ENCODE measurements at regions not wholly inside any gene's neighbourhood (a gene's known extent, or its start where the extent isn't known, plus 50 kb on each side); places are given as distances from the start of the nearest gene placed in this dataset.
A peak's percentile ranks its signal among the peaks of the same experiment; 100 is the strongest.
"Not testable (repeated sequence)": the region's sequence is repeated elsewhere in the genome, so short reads cannot be mapped to it uniquely, and the experiment has no call there.

DNA sequence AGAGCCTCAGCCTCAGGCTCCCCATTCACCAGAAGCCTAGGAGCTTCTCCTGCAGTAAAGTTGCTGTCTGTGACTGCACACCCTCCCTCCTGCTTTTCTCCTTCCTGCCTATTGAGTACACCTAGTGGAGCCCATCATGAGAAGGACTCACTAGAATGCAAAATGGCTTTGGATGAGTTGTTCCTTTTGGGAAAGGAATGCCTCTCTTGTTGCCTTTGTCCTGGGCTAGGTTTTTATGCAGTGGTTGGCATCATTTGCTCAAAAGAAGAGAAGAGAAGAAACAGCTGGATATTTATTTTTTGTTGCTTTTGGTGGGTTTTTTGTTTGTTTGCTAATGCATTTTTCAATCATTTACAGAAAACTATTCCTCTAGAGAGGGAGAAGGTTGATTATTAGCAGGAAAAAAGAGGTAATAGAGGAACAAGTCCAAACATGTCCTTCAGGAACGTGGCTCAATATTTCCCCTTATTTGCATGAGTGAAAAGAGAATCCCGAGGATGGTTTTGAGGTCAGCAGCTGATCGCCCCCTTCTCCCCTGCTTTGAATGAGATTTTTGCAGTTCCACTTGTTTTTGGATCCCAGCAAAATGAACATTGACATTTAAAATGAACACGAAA lies 369.9 kb upstream of the NRP1 start:
- H3K36me3 Mint-ChIP-seq (ENCODE audit: low read depth): no peaks in the 10 kb centered on the region
- no peaks in the 10 kb centered on the region for H3K27me3 Mint-ChIP-seq (ENCODE audit: low read depth)
- H3K4me3 Mint-ChIP-seq: no peak overlapping the region
- peak overlapping the region; percentile 70 to 91 (median 78) for H3K27ac Mint-ChIP-seq
- H3K9me3 Mint-ChIP-seq: no peaks in the 10 kb centered on the region
- TF ChIP-seq, protein P1, sequence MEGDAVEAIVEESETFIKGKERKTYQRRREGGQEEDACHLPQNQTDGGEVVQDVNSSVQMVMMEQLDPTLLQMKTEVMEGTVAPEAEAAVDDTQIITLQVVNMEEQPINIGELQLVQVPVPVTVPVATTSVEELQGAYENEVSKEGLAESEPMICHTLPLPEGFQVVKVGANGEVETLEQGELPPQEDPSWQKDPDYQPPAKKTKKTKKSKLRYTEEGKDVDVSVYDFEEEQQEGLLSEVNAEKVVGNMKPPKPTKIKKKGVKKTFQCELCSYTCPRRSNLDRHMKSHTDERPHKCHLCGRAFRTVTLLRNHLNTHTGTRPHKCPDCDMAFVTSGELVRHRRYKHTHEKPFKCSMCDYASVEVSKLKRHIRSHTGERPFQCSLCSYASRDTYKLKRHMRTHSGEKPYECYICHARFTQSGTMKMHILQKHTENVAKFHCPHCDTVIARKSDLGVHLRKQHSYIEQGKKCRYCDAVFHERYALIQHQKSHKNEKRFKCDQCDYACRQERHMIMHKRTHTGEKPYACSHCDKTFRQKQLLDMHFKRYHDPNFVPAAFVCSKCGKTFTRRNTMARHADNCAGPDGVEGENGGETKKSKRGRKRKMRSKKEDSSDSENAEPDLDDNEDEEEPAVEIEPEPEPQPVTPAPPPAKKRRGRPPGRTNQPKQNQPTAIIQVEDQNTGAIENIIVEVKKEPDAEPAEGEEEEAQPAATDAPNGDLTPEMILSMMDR (IDR thresholded peaks at IDR 0.05; ENCODE audit: unreplicated experiment in 3 of 3): no peak
- peaks cover 49% of the 10 kb centered on the region for H3K4me1 Mint-ChIP-seq

GRCh38 chr10:33703501-33704213 lies 369.2 kb upstream of the NRP1 start:
- Mint-ChIP-seq H3K27ac (peak overlapping the region; percentile 70 to 91 (median 78)), H3K9me3 (no peaks in the 10 kb centered on the region), H3K4me1 (peaks cover 42% of the 10 kb centered on the region), H3K36me3 (ENCODE audit: low read depth) (no peaks in the 10 kb centered on the region), H3K4me3 (no peak overlapping the region), H3K27me3 (ENCODE audit: low read depth) (no peaks in the 10 kb centered on the region)
- TF ChIP-seq, protein P1 (IDR thresholded peaks at IDR 0.05; ENCODE audit: unreplicated experiment in 3 of 3): no peak

DNA sequence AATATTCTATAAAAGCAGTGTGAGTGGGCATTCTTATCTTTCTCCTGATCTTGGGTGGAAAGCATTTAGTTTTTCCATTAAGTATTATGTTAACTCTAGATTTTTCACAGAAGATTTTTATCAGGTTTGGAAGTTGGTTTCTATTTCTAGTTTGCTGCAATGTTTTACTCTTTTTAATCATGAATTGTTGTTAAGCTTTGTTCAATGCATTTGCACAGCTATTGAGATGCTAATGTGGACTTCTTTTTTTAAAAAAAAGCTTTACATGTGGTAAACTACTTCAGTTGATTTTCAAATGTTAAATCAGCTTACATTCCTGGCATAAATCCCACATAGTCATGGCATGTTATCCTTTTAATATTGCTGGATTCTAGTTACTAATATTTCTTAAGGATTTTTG lies 363.6 kb upstream of the NRP1 start:
- no peaks in the 10 kb centered on the region for H3K4me1 Mint-ChIP-seq
- peaks cover 10% of the 10 kb centered on the region for H3K36me3 Mint-ChIP-seq (ENCODE audit: low read depth)
- TF ChIP-seq, protein P1 (IDR thresholded peaks at IDR 0.05; ENCODE audit: unreplicated experiment in 3 of 3): no peak
- H3K27ac Mint-ChIP-seq: no peak overlapping the region
- no peaks in the 10 kb centered on the region for H3K27me3 Mint-ChIP-seq (ENCODE audit: low read depth)
- peaks cover 23% of the 10 kb centered on the region for H3K9me3 Mint-ChIP-seq
- H3K4me3 Mint-ChIP-seq: no peak overlapping the region

- no peak overlapping the region for H3K27ac Mint-ChIP-seq
- TF ChIP-seq, protein P1 (IDR thresholded peaks at IDR 0.05; ENCODE audit: unreplicated experiment in 3 of 3): no peak
- no peak overlapping the region for H3K4me3 Mint-ChIP-seq
- no peaks in the 10 kb centered on the region for H3K27me3 Mint-ChIP-seq (ENCODE audit: low read depth)
- no peaks in the 10 kb centered on the region for H3K4me1 Mint-ChIP-seq
- H3K36me3 Mint-ChIP-seq (ENCODE audit: low read depth): peaks cover 13% of the 10 kb centered on the region
- H3K9me3 Mint-ChIP-seq: peaks cover 33% of the 10 kb centered on the region
Observed at GRCh38 chr10:33697016-33697415, 362.5 kb upstream of the NRP1 start.

- H3K36me3 Mint-ChIP-seq (ENCODE audit: low read depth): peaks cover 26% of the 10 kb centered on the region
- TF ChIP-seq, protein P1 (IDR thresholded peaks at IDR 0.05; ENCODE audit: unreplicated experiment in 3 of 3): no peak
- no peak overlapping the region for H3K27ac Mint-ChIP-seq
- H3K4me1 Mint-ChIP-seq: no peaks in the 10 kb centered on the region
- H3K27me3 Mint-ChIP-seq (ENCODE audit: low read depth): no peaks in the 10 kb centered on the region
- H3K9me3 Mint-ChIP-seq: peaks cover 48% of the 10 kb centered on the region
- H3K4me3 Mint-ChIP-seq: no peak overlapping the region
Observed at GRCh38 chr10:33695536-33695935, 361.1 kb upstream of the NRP1 start.

DNA sequence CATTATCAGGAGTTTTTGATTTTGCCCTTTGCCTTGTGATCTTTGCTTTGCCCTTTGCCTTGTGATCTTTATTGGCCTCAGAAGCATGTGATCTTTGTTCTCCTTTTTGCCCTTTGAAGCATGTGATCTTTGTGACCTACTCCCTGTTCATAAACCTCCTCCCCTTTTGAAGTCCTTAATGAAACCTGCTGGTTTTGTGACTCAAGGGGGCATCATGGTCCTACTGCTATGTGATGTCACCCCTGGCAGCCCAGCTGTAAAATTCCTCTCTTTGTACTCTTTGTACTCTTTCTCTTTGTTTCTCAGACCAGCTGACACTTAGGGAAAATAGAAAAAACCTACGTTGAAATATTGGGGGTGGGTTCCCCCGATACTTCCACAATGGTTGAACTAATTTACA lies 356.1 kb upstream of the NRP1 start:
- H3K9me3 Mint-ChIP-seq: peaks cover 73% of the 10 kb centered on the region
- not testable (repeated sequence) for H3K4me3 Mint-ChIP-seq; H3K27ac Mint-ChIP-seq; H3K4me1 Mint-ChIP-seq; H3K27me3 Mint-ChIP-seq (ENCODE audit: low read depth)
- H3K36me3 Mint-ChIP-seq (ENCODE audit: low read depth): peaks cover 32% of the 10 kb centered on the region

Data from nephron (organoid).